ENCODE measurements at regions not wholly inside any gene's neighbourhood (a gene's known extent, or its start where the extent isn't known, plus 50 kb on each side); places are given as distances from the start of the nearest gene placed in this dataset.

DNA sequence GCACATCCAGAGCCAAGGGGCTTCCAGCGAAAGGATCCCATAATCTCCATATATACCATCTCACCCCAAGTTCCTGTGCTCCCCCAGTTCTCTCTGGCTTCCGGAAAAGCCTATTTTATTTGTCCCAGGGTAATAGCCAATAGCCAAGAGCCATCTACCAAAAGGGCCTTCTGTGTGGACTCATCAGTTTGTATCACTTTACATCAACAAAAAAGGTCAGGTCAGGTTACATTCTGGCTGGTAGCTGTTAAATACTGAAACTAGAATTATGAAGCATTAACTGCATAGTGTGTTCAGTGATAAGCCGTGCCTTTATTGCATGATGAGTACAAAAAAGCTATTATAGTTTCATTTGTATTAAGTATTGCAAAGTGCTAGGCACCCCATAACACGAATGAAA lies 223.7 kb downstream of the IRS1 start:
- H3K9ac ChIP-seq (ENCODE audit: low read depth in 2 of 2, low read length in 2 of 2) = no peak overlapping the region
- no peaks in the 10 kb centered on the region for H3K36me3 ChIP-seq
- no peaks in the 10 kb centered on the region for H3K4me1 ChIP-seq
- intact Hi-C loops (cut with DNase I) = no loop called here
- no peaks in the 10 kb centered on the region for H3K9me3 ChIP-seq
- TF ChIP-seq, protein P1, sequence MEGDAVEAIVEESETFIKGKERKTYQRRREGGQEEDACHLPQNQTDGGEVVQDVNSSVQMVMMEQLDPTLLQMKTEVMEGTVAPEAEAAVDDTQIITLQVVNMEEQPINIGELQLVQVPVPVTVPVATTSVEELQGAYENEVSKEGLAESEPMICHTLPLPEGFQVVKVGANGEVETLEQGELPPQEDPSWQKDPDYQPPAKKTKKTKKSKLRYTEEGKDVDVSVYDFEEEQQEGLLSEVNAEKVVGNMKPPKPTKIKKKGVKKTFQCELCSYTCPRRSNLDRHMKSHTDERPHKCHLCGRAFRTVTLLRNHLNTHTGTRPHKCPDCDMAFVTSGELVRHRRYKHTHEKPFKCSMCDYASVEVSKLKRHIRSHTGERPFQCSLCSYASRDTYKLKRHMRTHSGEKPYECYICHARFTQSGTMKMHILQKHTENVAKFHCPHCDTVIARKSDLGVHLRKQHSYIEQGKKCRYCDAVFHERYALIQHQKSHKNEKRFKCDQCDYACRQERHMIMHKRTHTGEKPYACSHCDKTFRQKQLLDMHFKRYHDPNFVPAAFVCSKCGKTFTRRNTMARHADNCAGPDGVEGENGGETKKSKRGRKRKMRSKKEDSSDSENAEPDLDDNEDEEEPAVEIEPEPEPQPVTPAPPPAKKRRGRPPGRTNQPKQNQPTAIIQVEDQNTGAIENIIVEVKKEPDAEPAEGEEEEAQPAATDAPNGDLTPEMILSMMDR (IDR thresholded peaks at IDR 0.05) = no peak
- no peak overlapping the region for H3K27ac ChIP-seq
- DNase-seq = no peak
- H3K4me3 ChIP-seq = no peak overlapping the region
- H3K27me3 ChIP-seq = no peaks in the 10 kb centered on the region

DNA sequence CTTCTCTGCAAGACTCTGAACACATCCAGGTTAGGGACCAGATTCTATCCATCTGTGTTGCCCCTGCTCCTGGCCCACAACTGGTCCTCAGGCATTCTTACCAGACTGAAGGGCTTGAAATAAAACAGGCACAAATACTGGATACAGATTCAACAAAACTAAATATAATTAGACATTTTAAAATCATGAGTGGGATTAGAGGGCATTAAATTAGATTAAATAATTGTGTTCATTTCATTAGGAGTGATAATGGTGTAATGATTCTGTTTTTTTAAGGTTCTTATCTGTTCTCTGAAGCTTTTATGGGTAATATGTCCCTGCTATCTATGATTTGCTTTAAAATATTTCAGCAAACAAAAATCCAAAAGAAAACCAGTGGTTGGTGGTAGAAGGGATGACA lies 226.5 kb downstream of the IRS1 start:
- intact Hi-C loops (cut with DNase I) = no loop called here

DNA sequence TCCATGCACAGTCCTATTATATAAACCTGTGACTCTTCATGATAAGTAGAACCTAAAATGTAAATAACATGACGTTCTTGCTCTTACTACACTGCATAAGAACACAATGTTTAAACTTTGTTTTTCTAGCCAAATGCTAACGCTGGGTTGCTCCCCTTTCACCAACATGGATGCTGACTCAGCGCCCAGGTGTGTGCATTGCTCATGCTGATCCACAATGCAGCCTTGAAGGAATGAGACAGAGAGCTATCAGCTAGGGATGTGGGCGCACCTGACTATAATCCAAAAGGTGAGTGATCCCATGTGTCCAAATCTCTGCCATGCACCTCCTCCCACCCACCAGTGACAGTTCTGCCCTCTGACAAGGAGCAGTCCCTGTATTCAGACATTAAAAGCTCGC lies 235.0 kb downstream of the IRS1 start:
- Histone ChIP-seq H3K9ac (ENCODE audit: low read depth in 2 of 2, low read length in 2 of 2) (no peak overlapping the region), H3K4me1 (no peaks in the 10 kb centered on the region), H3K9me3 (no peaks in the 10 kb centered on the region), H3K27me3 (no peaks in the 10 kb centered on the region), H3K4me3 (no peak overlapping the region), H3K36me3 (no peaks in the 10 kb centered on the region), H3K27ac (no peak overlapping the region)
- intact Hi-C loops (cut with DNase I) = no loop called here
- TF ChIP-seq, protein P1 (IDR thresholded peaks at IDR 0.05) = no peak
- no peak for DNase-seq

More for the DNA sequence above, 226.5 kb downstream of the IRS1 start:
- Histone ChIP-seq H3K36me3 (no peaks in the 10 kb centered on the region), H3K9ac (ENCODE audit: low read depth in 2 of 2, low read length in 2 of 2) (no peak overlapping the region), H3K27ac (no peak overlapping the region), H3K4me3 (no peak overlapping the region), H3K9me3 (no peaks in the 10 kb centered on the region), H3K27me3 (no peaks in the 10 kb centered on the region), H3K4me1 (no peaks in the 10 kb centered on the region)
- DNase-seq = no peak
- TF ChIP-seq, protein P1 (IDR thresholded peaks at IDR 0.05) = no peak

DNA sequence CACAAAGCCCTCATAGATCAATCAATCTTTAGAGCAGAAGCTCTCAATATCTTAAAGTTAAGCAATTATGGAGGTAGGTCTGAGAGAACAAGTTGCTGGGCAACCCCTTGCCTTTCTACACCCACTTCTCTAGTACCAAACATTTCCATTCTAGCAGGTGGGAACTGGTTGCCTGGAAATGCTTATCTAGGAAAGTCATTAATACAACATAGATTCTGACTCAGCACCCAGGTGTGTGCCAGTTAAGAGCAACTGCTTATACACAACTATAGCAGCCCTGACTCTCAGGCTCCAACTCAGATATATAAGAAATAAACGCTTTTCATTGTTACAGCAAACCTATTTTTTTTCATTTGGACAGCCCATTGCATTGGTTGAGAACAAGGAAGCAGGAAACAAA lies 237.7 kb downstream of the IRS1 start:
- Histone ChIP-seq H3K4me3 (no peak overlapping the region), H3K4me1 (no peaks in the 10 kb centered on the region), H3K9me3 (no peaks in the 10 kb centered on the region), H3K27me3 (no peaks in the 10 kb centered on the region), H3K9ac (ENCODE audit: low read depth in 2 of 2, low read length in 2 of 2) (no peak overlapping the region), H3K27ac (no peak overlapping the region), H3K36me3 (no peaks in the 10 kb centered on the region)
- no peak for DNase-seq
- intact Hi-C loops (cut with DNase I) = no loop called here
- TF ChIP-seq, protein P1 (IDR thresholded peaks at IDR 0.05) = no peak

DNA sequence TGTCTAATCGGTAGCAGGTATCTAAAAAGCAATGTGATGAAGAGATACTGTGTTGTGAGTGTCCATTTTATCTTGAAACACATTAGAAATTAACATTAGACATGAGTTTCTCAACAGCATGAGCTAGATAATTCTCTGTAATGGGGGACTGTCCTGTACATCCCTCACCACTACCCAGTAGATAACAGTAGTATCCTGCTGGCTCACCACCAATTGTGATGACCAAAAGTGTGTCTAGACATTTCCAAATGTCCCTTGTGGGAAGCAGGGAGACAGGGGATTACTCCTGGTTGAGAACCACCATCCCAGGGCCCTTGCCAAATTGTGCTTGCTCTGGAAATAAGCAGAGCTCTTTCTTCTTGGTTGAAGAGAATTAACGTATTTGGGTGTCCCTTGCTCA lies 239.3 kb downstream of the IRS1 start:
- H3K9me3 ChIP-seq = no peaks in the 10 kb centered on the region
- no peak overlapping the region for H3K9ac ChIP-seq (ENCODE audit: low read depth in 2 of 2, low read length in 2 of 2)
- no peak overlapping the region for H3K27ac ChIP-seq
- H3K36me3 ChIP-seq = no peaks in the 10 kb centered on the region
- no peak for DNase-seq
- intact Hi-C loops (cut with DNase I) = no loop called here
- no peaks in the 10 kb centered on the region for H3K27me3 ChIP-seq
- TF ChIP-seq, protein P1 (IDR thresholded peaks at IDR 0.05) = no peak
- H3K4me1 ChIP-seq = no peaks in the 10 kb centered on the region
- no peak overlapping the region for H3K4me3 ChIP-seq

DNA sequence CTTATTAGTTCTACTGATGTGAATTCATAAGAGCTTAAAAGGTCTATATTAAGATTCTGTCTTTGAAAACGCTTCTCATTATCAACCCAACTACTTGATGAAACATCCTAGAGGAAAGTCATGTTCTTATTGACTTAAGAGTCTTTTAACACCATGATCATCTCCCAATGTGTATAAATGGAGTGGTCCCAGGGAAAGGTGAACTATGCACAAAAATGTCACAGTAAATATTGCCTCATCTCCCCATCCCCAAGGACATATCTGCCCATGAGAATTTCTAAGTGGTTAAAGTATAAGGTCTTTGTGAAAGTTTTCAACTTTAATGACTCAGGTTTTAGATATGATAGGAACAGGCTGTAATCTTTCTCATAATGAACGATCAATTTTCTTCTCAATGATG lies 240.1 kb downstream of the IRS1 start:
- intact Hi-C loops (cut with DNase I) = no loop called here
- Histone ChIP-seq H3K9ac (ENCODE audit: low read depth in 2 of 2, low read length in 2 of 2) (no peak overlapping the region), H3K27me3 (no peaks in the 10 kb centered on the region), H3K9me3 (no peaks in the 10 kb centered on the region), H3K36me3 (no peaks in the 10 kb centered on the region), H3K27ac (no peak overlapping the region), H3K4me1 (no peaks in the 10 kb centered on the region), H3K4me3 (no peak overlapping the region)
- DNase-seq = no peak
- TF ChIP-seq, protein P1 (IDR thresholded peaks at IDR 0.05) = no peak
